Superior temporal gyrus (tissue), 1 donor: ENCODE measurements at regions not wholly inside any gene's neighbourhood (a gene's known extent, or its start where the extent isn't known, plus 50 kb on each side); places are given as distances from the start of the nearest gene placed in this dataset.
"Not testable (repeated sequence)": the region's sequence is repeated elsewhere in the genome, so short reads cannot be mapped to it uniquely, and the experiment has no call there.

ENCODE experiments used
- DNase-seq: peaks from one replicate; pipeline ENCODE4 v3.0.0-alpha.2; 2016; ENCODE audit errors: extremely low spot score

- no peak for DNase-seq
Measured at GRCh38 chr13:82214341-82214740, 1667.9 kb downstream of the SLITRK1 start.

GRCh38 chr13:82206241-82206640, 1676.0 kb downstream of the SLITRK1 start:
- no peak for DNase-seq

GRCh38 chr13:82202398-82202797, 1679.9 kb downstream of the SLITRK1 start:
- DNase-seq, result no peak

GRCh38 chr13:82196087-82196486, 1686.2 kb downstream of the SLITRK1 start:
- no peak for DNase-seq

GRCh38 chr13:82187227-82187626, 1695.0 kb downstream of the SLITRK1 start:
- no peak for DNase-seq

GRCh38 chr13:82176751-82177150, 1705.5 kb downstream of the SLITRK1 start:
- no peak for DNase-seq

- DNase-seq, result no peak
Measured at GRCh38 chr13:82165396-82166174, 1716.7 kb downstream of the SLITRK1 start.

GRCh38 chr13:82164780-82165395, 1717.4 kb downstream of the SLITRK1 start:
- DNase-seq, result not testable (repeated sequence)

- no peak for DNase-seq
Measured at GRCh38 chr13:82147526-82147925, 1734.7 kb downstream of the SLITRK1 start.

GRCh38 chr13:82136880-82137279, 1745.4 kb downstream of the SLITRK1 start:
- no peak for DNase-seq

GRCh38 chr13:82129281-82129680, 1753.0 kb downstream of the SLITRK1 start:
- no peak for DNase-seq

- DNase-seq, result no peak
Measured at GRCh38 chr13:82118589-82118988, 1763.7 kb downstream of the SLITRK1 start.

- no peak for DNase-seq
Measured at GRCh38 chr13:82116422-82116989, 1765.8 kb downstream of the SLITRK1 start.

- no peak for DNase-seq
Measured at GRCh38 chr13:82115391-82115790, 1766.9 kb downstream of the SLITRK1 start.

- no peak for DNase-seq
Measured at GRCh38 chr13:82096256-82096655, 1755.3 kb upstream of the SPRY2 start.

- DNase-seq, result no peak
Measured at GRCh38 chr13:82092312-82092711, 1751.4 kb upstream of the SPRY2 start.

GRCh38 chr13:82088781-82089180, 1747.9 kb upstream of the SPRY2 start:
- DNase-seq, result no peak

GRCh38 chr13:82076496-82076895, 1735.6 kb upstream of the SPRY2 start:
- DNase-seq, result no peak

- no peak for DNase-seq
Measured at GRCh38 chr13:82070416-82070815, 1729.5 kb upstream of the SPRY2 start.

- DNase-seq, result no peak
Measured at GRCh38 chr13:82062772-82063171, 1721.8 kb upstream of the SPRY2 start.

GRCh38 chr13:82058364-82058763, 1717.4 kb upstream of the SPRY2 start:
- DNase-seq, result no peak

GRCh38 chr13:82045316-82045715, 1704.4 kb upstream of the SPRY2 start:
- not testable (repeated sequence) for DNase-seq

GRCh38 chr13:82036602-82037001, 1695.7 kb upstream of the SPRY2 start:
- DNase-seq, result no peak
